ENCODE measurements at regions not wholly inside any gene's neighbourhood (a gene's known extent, or its start where the extent isn't known, plus 50 kb on each side); places are given as distances from the start of the nearest gene placed in this dataset.

GRCh38 chr15:98528046-98528725 lies 120.2 kb upstream of the IGF1R start:
- TF ChIP-seq CTCF (IDR thresholded peaks at IDR 0.05) = no peak
- intact Hi-C loops (cut with DNase I) = loop anchor here (10.0 kb wide), 1 partner anchor 247 kb away; no protein-coding TSS in a partner anchor
- Histone ChIP-seq H3K4me3 (no peak overlapping the region), H3K27ac (no peak overlapping the region), H3K4me1 (peaks cover 10 to 18% of the 10 kb centered on the region in 2 donors), H3K9me3 (no peaks in the 10 kb centered on the region), H3K27me3 (no peaks in the 10 kb centered on the region), H3K36me3 (no peaks in the 10 kb centered on the region)
- no peak for DNase-seq (ENCODE audit: low spot score in 2 of 2)

- DNase-seq (ENCODE audit: low spot score in 2 of 2) = no peak
- intact Hi-C loops (cut with DNase I) = loop anchor here (10.0 kb wide), 1 partner anchor 245 kb away; no protein-coding TSS in a partner anchor
- no peak overlapping the region for H3K27ac ChIP-seq
- H3K27me3 ChIP-seq = no peaks in the 10 kb centered on the region
- peaks cover 10 to 14% of the 10 kb centered on the region in 2 donors for H3K4me1 ChIP-seq
- no peaks in the 10 kb centered on the region for H3K9me3 ChIP-seq
- H3K36me3 ChIP-seq = no peaks in the 10 kb centered on the region
- TF ChIP-seq CTCF (IDR thresholded peaks at IDR 0.05) = no peak
- no peak overlapping the region for H3K4me3 ChIP-seq
Measured at GRCh38 chr15:98529205-98530145, 118.9 kb upstream of the IGF1R start.

GRCh38 chr15:98530570-98530969 lies 117.8 kb upstream of the IGF1R start:
- intact Hi-C loops (cut with DNase I) = no loop called here
- no peaks in the 10 kb centered on the region for H3K9me3 ChIP-seq
- H3K27ac ChIP-seq = no peak overlapping the region
- no peaks in the 10 kb centered on the region for H3K27me3 ChIP-seq
- no peak overlapping the region for H3K4me3 ChIP-seq
- peaks cover 2 to 4% of the 10 kb centered on the region in 2 donors for H3K4me1 ChIP-seq
- no peak for DNase-seq (ENCODE audit: low spot score in 2 of 2)
- TF ChIP-seq CTCF (IDR thresholded peaks at IDR 0.05) = no peak
- no peaks in the 10 kb centered on the region for H3K36me3 ChIP-seq

GRCh38 chr15:98532063-98532462 lies 116.3 kb upstream of the IGF1R start:
- no peak overlapping the region for H3K4me3 ChIP-seq
- DNase-seq (ENCODE audit: low spot score in 2 of 2) = no peak
- H3K9me3 ChIP-seq = no peaks in the 10 kb centered on the region
- no peaks in the 10 kb centered on the region for H3K27me3 ChIP-seq
- no peak overlapping the region for H3K27ac ChIP-seq
- no peaks in the 10 kb centered on the region for H3K4me1 ChIP-seq
- intact Hi-C loops (cut with DNase I) = no loop called here
- TF ChIP-seq CTCF (IDR thresholded peaks at IDR 0.05) = no peak
- H3K36me3 ChIP-seq = no peaks in the 10 kb centered on the region

GRCh38 chr15:98536976-98537375 lies 111.4 kb upstream of the IGF1R start:
- DNase-seq (ENCODE audit: low spot score in 2 of 2) = no peak
- Histone ChIP-seq H3K27ac (no peak overlapping the region), H3K4me3 (no peak overlapping the region), H3K4me1 (no peaks in the 10 kb centered on the region), H3K36me3 (no peaks in the 10 kb centered on the region), H3K27me3 (no peaks in the 10 kb centered on the region), H3K9me3 (no peaks in the 10 kb centered on the region)
- no peak for TF ChIP-seq CTCF (IDR thresholded peaks at IDR 0.05)
- intact Hi-C loops (cut with DNase I) = no loop called here

Data from ascending aorta (tissue), 2 donors.